Calu3 (cell line): ENCODE measurements at regions not wholly inside any gene's neighbourhood (a gene's known extent, or its start where the extent isn't known, plus 50 kb on each side); places are given as distances from the start of the nearest gene placed in this dataset.

Experiments
- BruUV-seq: library from RNA; stranded (reverse); fragments of 400-500 nt; replicated peaks from 2 replicates; lab custom pipeline; 2021; lab: Mats Ljungman, UMichigan
- CTCF ChIA-PET: fragments of 300-600 bp; sonication (Branson Sonifier 250); formaldehyde crosslinking; loops from one replicate; lab custom pipeline; 2022; ENCODE audit warnings: antibody characterized with exemption; lab: Charles Lee
- DNase-seq: peaks from one replicate; pipeline ENCODE4 v3.0.0; 2022
- H3K27ac Mint-ChIP-seq: one replicate; pipeline ENCODE4 v1.8.0; 2022; ENCODE audit warnings: mixed read lengths; ENCODE audit not compliant: unreplicated experiment
- H3K27me3 Mint-ChIP-seq: one replicate; pipeline ENCODE4 v1.8.0; 2022; ENCODE audit warnings: mixed read lengths; ENCODE audit not compliant: unreplicated experiment
- H3K36me3 Mint-ChIP-seq: one replicate; pipeline ENCODE4 v1.8.0; 2022; ENCODE audit warnings: mild to moderate bottlenecking, moderate library complexity, mixed read lengths; ENCODE audit not compliant: insufficient read depth, unreplicated experiment
- H3K4me1 Mint-ChIP-seq: one replicate; pipeline ENCODE4 v1.8.0; 2022; ENCODE audit warnings: mild to moderate bottlenecking, low read depth, mixed read lengths; ENCODE audit not compliant: unreplicated experiment
- H3K4me3 Mint-ChIP-seq: one replicate; pipeline ENCODE4 v1.8.0; 2022; ENCODE audit warnings: mild to moderate bottlenecking, low read depth, moderate library complexity, mixed read lengths; ENCODE audit not compliant: unreplicated experiment
- H3K9me3 Mint-ChIP-seq: one replicate; pipeline ENCODE4 v1.8.0; 2022; ENCODE audit warnings: low read depth, mixed read lengths; ENCODE audit not compliant: unreplicated experiment
- intact Hi-C: fragments of 100-400 bp; cut with micrococcal nuclease; formaldehyde crosslinking; loops from one replicate; pipeline ENCODE4 v1.10.0; 2022; ENCODE audit not compliant: unreplicated experiment
- TF ChIP-seq, protein P1 (sequence below): fragments of 200-600 bp; IDR thresholded peaks from one replicate; pipeline ENCODE4 v1.8.0; 2022; ENCODE audit warnings: antibody characterized with exemption; ENCODE audit not compliant: unreplicated experiment

DNA sequence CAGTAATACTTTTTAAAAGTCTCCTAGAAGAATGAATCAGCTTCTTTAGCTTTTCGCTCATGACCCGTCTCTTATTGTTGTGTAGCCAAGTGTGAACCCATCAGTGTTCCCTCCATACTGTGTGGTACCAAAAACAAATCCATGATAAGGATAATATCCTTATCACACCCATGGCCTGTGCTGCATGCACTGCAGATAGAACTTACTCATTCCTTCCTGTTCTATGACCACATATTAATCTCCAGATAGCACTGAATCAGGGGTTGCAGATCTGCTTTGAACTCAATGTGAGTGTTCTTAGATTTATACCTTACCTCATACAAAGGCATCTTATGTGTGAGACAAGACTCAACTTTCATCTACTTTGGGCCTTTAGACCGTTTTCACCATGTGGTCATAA lies 373.4 kb downstream of the JRKL start:
- CTCF ChIA-PET = no interaction called here
- H3K27ac Mint-ChIP-seq = no peak overlapping the region
- no peaks in the 10 kb centered on the region for H3K36me3 Mint-ChIP-seq
- no peaks in the 10 kb centered on the region for H3K4me1 Mint-ChIP-seq
- no peak overlapping the region for H3K4me3 Mint-ChIP-seq
- no peak for DNase-seq
- no peaks in the 10 kb centered on the region for H3K9me3 Mint-ChIP-seq
- BruUV-seq = no TSS peak
- TF ChIP-seq, protein P1, sequence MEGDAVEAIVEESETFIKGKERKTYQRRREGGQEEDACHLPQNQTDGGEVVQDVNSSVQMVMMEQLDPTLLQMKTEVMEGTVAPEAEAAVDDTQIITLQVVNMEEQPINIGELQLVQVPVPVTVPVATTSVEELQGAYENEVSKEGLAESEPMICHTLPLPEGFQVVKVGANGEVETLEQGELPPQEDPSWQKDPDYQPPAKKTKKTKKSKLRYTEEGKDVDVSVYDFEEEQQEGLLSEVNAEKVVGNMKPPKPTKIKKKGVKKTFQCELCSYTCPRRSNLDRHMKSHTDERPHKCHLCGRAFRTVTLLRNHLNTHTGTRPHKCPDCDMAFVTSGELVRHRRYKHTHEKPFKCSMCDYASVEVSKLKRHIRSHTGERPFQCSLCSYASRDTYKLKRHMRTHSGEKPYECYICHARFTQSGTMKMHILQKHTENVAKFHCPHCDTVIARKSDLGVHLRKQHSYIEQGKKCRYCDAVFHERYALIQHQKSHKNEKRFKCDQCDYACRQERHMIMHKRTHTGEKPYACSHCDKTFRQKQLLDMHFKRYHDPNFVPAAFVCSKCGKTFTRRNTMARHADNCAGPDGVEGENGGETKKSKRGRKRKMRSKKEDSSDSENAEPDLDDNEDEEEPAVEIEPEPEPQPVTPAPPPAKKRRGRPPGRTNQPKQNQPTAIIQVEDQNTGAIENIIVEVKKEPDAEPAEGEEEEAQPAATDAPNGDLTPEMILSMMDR = no peak
- H3K27me3 Mint-ChIP-seq = peaks cover 12% of the 10 kb centered on the region
- intact Hi-C loops = no loop called here

DNA sequence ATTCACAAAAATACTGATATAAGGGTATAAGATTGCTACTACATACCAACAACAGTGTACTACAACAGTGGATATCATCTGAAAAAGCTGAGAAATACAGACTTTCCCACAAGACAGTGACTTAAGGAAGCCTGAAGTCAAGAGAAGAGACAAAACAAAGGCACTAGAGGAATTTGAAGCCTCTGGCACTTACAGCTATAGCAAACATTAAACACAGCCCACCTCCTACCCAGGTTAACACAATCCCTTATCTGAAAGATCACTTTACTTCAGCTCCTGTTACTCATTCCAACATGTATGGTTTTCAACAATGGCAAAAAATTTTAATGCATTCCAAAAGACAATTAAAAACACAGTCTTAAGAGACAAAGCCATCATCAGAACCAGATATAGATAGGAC lies 388.5 kb downstream of the JRKL start:
- H3K9me3 Mint-ChIP-seq = no peaks in the 10 kb centered on the region
- peaks cover 23% of the 10 kb centered on the region for H3K27me3 Mint-ChIP-seq
- CTCF ChIA-PET = no interaction called here
- no peaks in the 10 kb centered on the region for H3K4me1 Mint-ChIP-seq
- intact Hi-C loops = no loop called here
- no TSS peak for BruUV-seq
- no peak for DNase-seq
- H3K27ac Mint-ChIP-seq = no peak overlapping the region
- H3K36me3 Mint-ChIP-seq = no peaks in the 10 kb centered on the region
- H3K4me3 Mint-ChIP-seq = no peak overlapping the region
- TF ChIP-seq, protein P1 = no peak

DNA sequence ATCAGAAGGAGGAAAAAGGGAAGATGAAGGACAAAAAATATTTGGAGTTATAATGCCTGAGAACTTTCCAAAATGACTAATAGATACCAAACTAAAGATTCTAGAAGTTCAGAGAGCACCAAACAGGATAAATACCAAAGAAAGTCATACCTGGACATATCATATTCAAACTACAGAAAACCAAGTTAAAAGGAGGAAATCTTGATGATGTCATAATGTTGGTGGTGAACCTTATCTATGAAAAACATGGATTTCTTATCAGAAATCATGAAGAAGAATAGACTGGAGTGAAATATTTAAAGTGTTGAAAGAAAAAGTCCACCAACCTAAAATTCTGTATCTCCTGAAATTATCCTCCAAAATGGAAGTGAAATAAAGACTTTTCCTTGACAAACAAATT lies 389.2 kb downstream of the JRKL start:
- intact Hi-C loops = no loop called here
- no peaks in the 10 kb centered on the region for H3K4me1 Mint-ChIP-seq
- H3K36me3 Mint-ChIP-seq = no peaks in the 10 kb centered on the region
- H3K9me3 Mint-ChIP-seq = no peaks in the 10 kb centered on the region
- H3K27ac Mint-ChIP-seq = no peak overlapping the region
- peaks cover 23% of the 10 kb centered on the region for H3K27me3 Mint-ChIP-seq
- CTCF ChIA-PET = no interaction called here
- TF ChIP-seq, protein P1 = no peak
- BruUV-seq = no TSS peak
- H3K4me3 Mint-ChIP-seq = no peak overlapping the region
- no peak for DNase-seq

DNA sequence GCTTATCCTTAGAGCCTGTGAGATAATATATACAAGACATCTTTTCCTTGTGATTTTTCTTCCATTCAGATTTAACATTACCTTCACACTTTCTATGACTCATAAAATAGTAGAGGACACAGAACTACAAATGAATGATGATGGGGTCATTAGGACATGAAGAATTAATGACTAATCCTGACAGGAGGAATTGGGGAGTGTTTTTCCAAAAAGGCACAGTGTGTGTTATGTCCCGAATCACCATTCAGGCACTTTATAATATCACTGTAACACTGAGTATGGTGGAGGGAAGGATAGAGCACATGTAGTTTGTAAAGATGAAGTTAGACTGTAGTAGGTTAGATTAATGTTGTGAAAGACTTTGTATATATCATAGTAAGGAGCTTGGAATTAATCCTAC lies 391.3 kb downstream of the JRKL start:
- intact Hi-C loops = no loop called here
- Mint-ChIP-seq H3K9me3 (no peaks in the 10 kb centered on the region), H3K27ac (no peak overlapping the region), H3K4me3 (no peak overlapping the region), H3K4me1 (no peaks in the 10 kb centered on the region), H3K27me3 (peaks cover 23% of the 10 kb centered on the region), H3K36me3 (no peaks in the 10 kb centered on the region)
- no peak for DNase-seq
- TF ChIP-seq, protein P1 = no peak
- CTCF ChIA-PET = no interaction called here
- BruUV-seq = no TSS peak
